Fibroblast of lung (primary cell): ENCODE measurements at regions not wholly inside any gene's neighbourhood (a gene's known extent, or its start where the extent isn't known, plus 50 kb on each side); places are given as distances from the start of the nearest gene placed in this dataset.
"Not testable (repeated sequence)": the region's sequence is repeated elsewhere in the genome, so short reads cannot be mapped to it uniquely, and the experiment has no call there.

ENCODE experiments used
- DNase-seq, 2 donors: peaks; one replicate each; pipeline versions ENCODE4 v3.0.0 to v3.0.0-alpha.2; 2010; ENCODE audit warnings: low read depth in 2 of 2
- H2AFZ ChIP-seq: 2 replicates; pipeline ENCODE4 v1.5.1; 2012; ENCODE audit warnings: low read length, control low read depth, inconsistent platforms
- H3K27ac ChIP-seq: 2 replicates; pipeline ENCODE4 v1.5.1; 2011; ENCODE audit warnings: low read length, control low read depth; ENCODE audit not compliant: insufficient read depth
- H3K27me3 ChIP-seq: 2 replicates; pipeline ENCODE4 v1.5.1; 2011; ENCODE audit warnings: mild to moderate bottlenecking, low read length; ENCODE audit not compliant: control insufficient read depth, insufficient read depth
- H3K36me3 ChIP-seq: 2 replicates; pipeline ENCODE4 v1.5.1; 2011; ENCODE audit warnings: low read length; ENCODE audit not compliant: control insufficient read depth, insufficient read depth
- H3K4me1 ChIP-seq: 2 replicates; pipeline ENCODE4 v1.5.1; 2011; ENCODE audit warnings: low read length; ENCODE audit not compliant: control insufficient read depth, insufficient read depth; ENCODE audit errors: extremely low read depth
- H3K4me2 ChIP-seq: 2 replicates; pipeline ENCODE4 v1.5.1; 2011; ENCODE audit warnings: low read length, control low read depth; ENCODE audit not compliant: insufficient read depth; ENCODE audit errors: extremely low read depth
- H3K4me3 ChIP-seq, 4 experiments: fragments of 200-600 bp in 1 of 4; sonication (generic) in 1 of 4; replicated peaks in 1 of 4; 2 replicates each; pipeline ENCODE4 v1.5.1; 2011 to 2016; ENCODE audit warnings: low read length in 4 of 4, low read depth in 3 of 4, mild to moderate bottlenecking in 3 of 4, control low read depth in 2 of 4, inconsistent platforms in 1 of 4, mixed read lengths in 1 of 4; ENCODE audit not compliant: insufficient read depth in 1 of 4; ENCODE audit errors: control extremely low read depth in 1 of 4
- H3K79me2 ChIP-seq: 2 replicates; pipeline ENCODE4 v1.5.1; 2012; ENCODE audit warnings: mild to moderate bottlenecking, low read length, inconsistent platforms; ENCODE audit not compliant: control insufficient read depth, insufficient read depth
- H3K9ac ChIP-seq: 2 replicates; pipeline ENCODE4 v1.5.1; 2011; ENCODE audit warnings: mild to moderate bottlenecking, low read length, control low read depth; ENCODE audit not compliant: insufficient read depth
- H3K9me3 ChIP-seq: 2 replicates; pipeline ENCODE4 v1.5.1; 2012; ENCODE audit warnings: low read depth, low read length; ENCODE audit not compliant: control insufficient read depth, insufficient read depth
- H4K20me1 ChIP-seq: 2 replicates; pipeline ENCODE4 v1.5.1; 2011; ENCODE audit warnings: low read length; ENCODE audit not compliant: control insufficient read depth, insufficient read depth; ENCODE audit errors: extremely low read depth
- CTCF ChIP-seq, 2 donors: IDR thresholded peaks in 1 of 2; conservative IDR thresholded peaks in 1 of 2; 1 replicate in 1 of 2; 2 replicates in 1 of 2; pipeline ENCODE4 v1.5.1; 2011 to 2012; ENCODE audit warnings: low read length in 2 of 2, control low read depth in 1 of 2, inconsistent platforms in 1 of 2, low read depth in 1 of 2, mild to moderate bottlenecking in 1 of 2
- EZH2 ChIP-seq: IDR thresholded peaks from 2 replicates; pipeline ENCODE4 v1.5.1; 2012; ENCODE audit warnings: low read length, control low read depth, mild to moderate bottlenecking; ENCODE audit errors: missing control alignments

DNA sequence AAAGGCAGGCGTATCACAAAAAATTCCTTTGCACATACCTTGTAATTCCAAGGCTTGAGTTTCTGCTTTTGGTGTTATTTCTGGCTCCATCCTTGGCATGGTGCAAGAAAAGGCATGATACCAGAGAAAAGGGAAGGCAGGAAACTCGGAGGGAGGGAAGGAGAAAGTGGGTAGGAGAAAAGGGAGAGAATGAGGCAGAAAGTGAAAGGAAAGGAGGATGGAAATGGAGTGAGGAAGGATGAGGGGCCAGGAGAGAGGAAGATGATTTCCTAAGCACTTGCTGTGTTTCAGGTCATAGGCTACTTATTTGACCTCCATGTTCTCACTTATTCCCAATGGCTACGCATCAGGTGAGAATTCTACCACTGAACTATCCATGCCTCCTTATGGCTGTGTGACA lies 110.8 kb upstream of the JCAD start:
- Histone ChIP-seq H4K20me1 (no peaks in the 10 kb centered on the region), H3K27ac (no peak overlapping the region), H3K4me3 (no peak overlapping the region), H3K27me3 (no peaks in the 10 kb centered on the region), H3K36me3 (no peaks in the 10 kb centered on the region), H3K4me2 (no peak overlapping the region), H3K4me1 (no peaks in the 10 kb centered on the region), H2AFZ (no peak overlapping the region), H3K9ac (no peak overlapping the region), H3K9me3 (no peaks in the 10 kb centered on the region), H3K79me2 (no peaks in the 10 kb centered on the region)
- no peak for DNase-seq
- no peak for TF ChIP-seq CTCF (conservative IDR thresholded peaks at IDR 0.05 in 1 of 2, IDR thresholded peaks at IDR 0.05 in 1 of 2; ENCODE audit: low read depth in 1 of 2, low read length in 2 of 2)
- TF ChIP-seq EZH2: no peak

- no peak overlapping the region for H3K4me3 ChIP-seq
- H2AFZ ChIP-seq: no peak overlapping the region
- H3K9me3 ChIP-seq: no peaks in the 10 kb centered on the region
- no peaks in the 10 kb centered on the region for H3K36me3 ChIP-seq
- no peak overlapping the region for H3K27ac ChIP-seq
- no peaks in the 10 kb centered on the region for H4K20me1 ChIP-seq
- no peaks in the 10 kb centered on the region for H3K27me3 ChIP-seq
- H3K79me2 ChIP-seq: no peaks in the 10 kb centered on the region
- DNase-seq: no peak
- no peaks in the 10 kb centered on the region for H3K4me1 ChIP-seq
- TF ChIP-seq CTCF (conservative IDR thresholded peaks at IDR 0.05 in 1 of 2, IDR thresholded peaks at IDR 0.05 in 1 of 2; ENCODE audit: low read depth in 1 of 2, low read length in 2 of 2) (no peak), EZH2 (no peak)
- H3K4me2 ChIP-seq: no peak overlapping the region
- no peak overlapping the region for H3K9ac ChIP-seq
Observed at GRCh38 chr10:30169342-30169741, 110.0 kb upstream of the JCAD start.

DNA sequence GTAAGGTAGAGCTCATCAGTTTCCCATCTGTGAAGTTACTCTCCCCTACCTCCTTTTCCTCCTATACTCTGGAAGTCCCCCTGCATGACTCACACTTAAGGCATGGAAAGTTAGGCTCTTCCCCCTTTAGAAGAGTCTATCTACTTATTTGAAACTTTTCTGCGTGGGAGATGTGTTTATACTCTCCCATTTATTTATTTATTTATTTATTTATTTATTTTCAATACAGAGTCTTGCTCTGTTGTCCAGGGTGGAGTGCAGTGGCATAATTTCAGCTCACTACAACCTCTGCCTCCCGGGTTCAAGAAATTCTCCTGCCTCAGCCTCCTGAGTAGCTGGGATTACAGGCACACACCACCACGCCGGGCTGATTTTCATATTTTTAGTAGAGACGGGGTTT lies 107.5 kb upstream of the JCAD start:
- DNase-seq: peak in 1 of 2 donors; percentile 36
- Histone ChIP-seq H3K27ac (no peak overlapping the region), H3K79me2 (no peaks in the 10 kb centered on the region), H2AFZ (no peak overlapping the region), H3K4me3 (no peak overlapping the region), H3K4me1 (no peaks in the 10 kb centered on the region), H3K9ac (no peak overlapping the region), H3K36me3 (no peaks in the 10 kb centered on the region), H3K9me3 (no peaks in the 10 kb centered on the region), H4K20me1 (no peaks in the 10 kb centered on the region), H3K27me3 (no peaks in the 10 kb centered on the region), H3K4me2 (no peak overlapping the region)
- TF ChIP-seq CTCF (conservative IDR thresholded peaks at IDR 0.05 in 1 of 2, IDR thresholded peaks at IDR 0.05 in 1 of 2; ENCODE audit: low read depth in 1 of 2, low read length in 2 of 2): no peak
- no peak for TF ChIP-seq EZH2

DNA sequence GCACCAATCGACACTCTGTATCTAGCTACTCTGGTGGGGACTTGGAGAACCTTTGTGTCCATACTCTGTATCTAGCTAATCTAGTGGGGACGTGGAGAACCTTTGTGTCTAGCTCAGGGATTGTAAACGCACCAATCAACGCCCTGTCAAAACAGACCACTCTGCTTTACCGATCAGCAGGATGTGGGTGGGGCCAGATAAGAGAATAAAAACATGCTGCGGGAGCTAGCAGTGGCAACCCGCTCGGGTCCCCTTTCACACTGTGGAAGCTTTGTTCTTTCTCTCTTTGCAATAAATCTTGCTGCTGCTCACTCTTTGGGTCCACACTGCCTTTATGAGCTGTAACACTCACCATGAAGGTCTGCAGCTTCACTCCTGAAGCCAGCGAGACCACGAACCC lies 104.0 kb upstream of the JCAD start:
- H3K79me2 ChIP-seq, DNase-seq, H2AFZ ChIP-seq, H3K27me3 ChIP-seq, H4K20me1 ChIP-seq, H3K27ac ChIP-seq, H3K4me1 ChIP-seq, H3K9ac ChIP-seq, H3K4me2 ChIP-seq, H3K4me3 ChIP-seq, H3K9me3 ChIP-seq, H3K36me3 ChIP-seq: not testable (repeated sequence)

- H3K9ac ChIP-seq, H3K36me3 ChIP-seq, H3K4me1 ChIP-seq, H3K9me3 ChIP-seq, H3K4me2 ChIP-seq, H3K27me3 ChIP-seq, H2AFZ ChIP-seq, H3K79me2 ChIP-seq, DNase-seq, H3K27ac ChIP-seq, H3K4me3 ChIP-seq, H4K20me1 ChIP-seq: not testable (repeated sequence)
Observed at GRCh38 chr10:30162796-30163195, 103.4 kb upstream of the JCAD start.
